T47D (cell line): ENCODE measurements at regions not wholly inside any gene's neighbourhood (a gene's known extent, or its start where the extent isn't known, plus 50 kb on each side); places are given as distances from the start of the nearest gene placed in this dataset.

ENCODE experiments used
- DNase-seq, 2 experiments: peaks; one replicate each; pipeline versions ENCODE4 v3.0.0 to v3.0.0-alpha.2; 2011 to 2012; ENCODE audit warnings: low read depth in 1 of 2, low spot score in 1 of 2
- JUND ChIP-seq: IDR thresholded peaks from 2 replicates; pipeline ENCODE4 v1.6.1; 2012; ENCODE audit warnings: low read depth
- in situ Hi-C: cut with HindIII; loops from 2 replicates; pipeline ENCODE4 v1.10.0; 2016; ENCODE audit warnings: low sequenced_read_pairs, low pct_unique_long_range_greater_than_20kb

GRCh38 chr1:81135524-81135923, 665.2 kb upstream of the ADGRL2 start:
- no peak for DNase-seq
- no peak for TF ChIP-seq JUND
- in situ Hi-C loops, result no loop called here

DNA sequence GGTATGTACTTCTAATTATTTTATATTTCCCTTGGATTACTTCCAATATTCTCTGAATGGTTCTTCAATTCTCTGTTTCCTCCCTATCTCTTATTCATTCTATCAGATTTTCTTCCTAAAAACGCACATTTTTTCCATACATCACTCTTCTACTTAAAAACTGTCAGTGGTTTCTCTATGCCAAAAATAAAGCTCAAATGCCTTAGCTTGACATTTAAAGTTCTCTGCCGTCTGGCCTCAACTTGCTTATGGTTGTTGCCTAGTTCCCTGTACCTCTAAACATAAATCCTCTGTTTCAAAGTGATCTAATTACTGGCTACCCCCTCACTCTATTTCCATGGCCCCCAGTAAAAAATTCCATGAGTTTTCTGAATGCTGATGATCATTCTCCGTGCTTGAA, 671.0 kb upstream of the ADGRL2 start:
- no peak for DNase-seq
- in situ Hi-C loops, result no loop called here
- TF ChIP-seq JUND, result no peak

DNA sequence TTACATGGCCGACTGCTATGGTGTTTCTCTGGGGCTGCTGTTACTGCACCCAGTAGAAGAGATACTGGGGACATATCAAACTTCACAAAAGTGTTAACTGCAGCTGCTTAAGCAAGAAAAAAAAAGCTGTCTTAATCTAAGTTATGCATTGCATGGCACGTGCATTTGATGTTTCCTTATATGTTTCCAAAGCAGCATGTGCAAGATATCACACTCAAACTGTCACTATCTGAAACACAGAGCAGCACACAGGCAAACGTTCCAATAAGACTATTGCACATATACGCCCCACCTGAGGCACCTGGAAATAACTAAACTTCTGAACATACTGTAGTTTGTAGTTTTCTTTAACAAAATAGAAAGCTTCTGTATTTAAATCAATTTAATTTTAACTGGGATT, 671.4 kb upstream of the ADGRL2 start:
- no peak for TF ChIP-seq JUND
- no peak for DNase-seq
- in situ Hi-C loops, result no loop called here

DNA sequence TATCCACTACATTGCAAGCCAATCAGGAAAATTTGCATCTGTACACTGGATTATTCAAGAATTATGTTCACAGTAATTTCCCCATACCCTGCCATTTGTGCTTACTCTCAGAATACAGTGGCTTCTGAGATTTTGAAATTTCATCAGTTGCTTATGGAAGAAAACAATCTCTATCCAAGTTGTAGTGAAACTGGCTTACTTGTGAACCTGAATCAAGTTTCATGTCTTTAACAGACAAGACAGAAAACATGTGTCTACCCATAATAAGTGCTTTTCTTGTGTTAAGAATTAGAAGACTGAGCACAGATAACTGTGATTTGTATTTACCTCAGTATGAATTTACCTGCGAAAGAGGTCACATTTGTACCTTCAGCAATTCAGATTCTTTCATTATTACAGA, 672.7 kb upstream of the ADGRL2 start:
- DNase-seq, result no peak
- in situ Hi-C loops, result no loop called here
- TF ChIP-seq JUND, result no peak

GRCh38 chr1:81126989-81127581, 673.6 kb upstream of the ADGRL2 start:
- in situ Hi-C loops, result no loop called here
- no peak for DNase-seq
- no peak for TF ChIP-seq JUND

DNA sequence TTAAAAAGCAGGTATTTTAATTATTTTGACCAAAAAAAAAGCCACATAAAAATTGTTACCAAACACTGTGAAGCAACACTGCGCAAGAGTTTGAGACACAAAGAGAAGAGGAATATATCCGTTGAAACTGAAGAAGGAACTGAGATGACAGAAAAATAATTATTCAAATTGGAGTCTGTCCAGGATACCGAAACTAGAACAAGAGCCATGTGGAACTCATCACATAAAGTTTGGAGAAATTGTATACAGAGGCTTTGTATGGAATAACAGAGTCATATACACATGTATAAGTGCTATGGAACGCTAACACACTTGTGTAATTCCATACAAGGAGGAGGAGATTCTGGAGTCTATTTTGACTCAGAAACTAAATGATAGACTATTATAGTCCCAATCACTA, 675.1 kb upstream of the ADGRL2 start:
- DNase-seq, result no peak
- no peak for TF ChIP-seq JUND
- in situ Hi-C loops, result no loop called here

DNA sequence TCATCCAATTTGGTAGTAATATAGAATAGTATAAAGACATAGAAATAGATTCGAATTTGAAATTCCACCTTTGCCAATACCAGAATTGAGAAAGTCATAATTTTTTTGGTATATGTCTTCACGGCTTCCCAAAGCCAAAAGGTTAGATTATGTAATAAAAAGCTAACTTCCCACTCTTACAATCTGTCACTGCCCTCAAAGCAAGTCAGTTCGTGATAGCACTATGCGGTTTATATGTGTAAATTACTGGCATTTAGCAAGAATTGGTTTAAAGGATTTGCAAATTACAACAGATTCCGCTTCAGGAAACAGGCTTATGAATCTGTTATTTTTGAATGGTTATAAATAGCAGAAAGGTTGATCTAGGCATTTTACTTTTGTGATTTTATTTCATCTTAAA, 679.4 kb upstream of the ADGRL2 start:
- in situ Hi-C loops, result no loop called here
- no peak for DNase-seq
- no peak for TF ChIP-seq JUND

GRCh38 chr1:81119319-81119718, 681.4 kb upstream of the ADGRL2 start:
- in situ Hi-C loops, result no loop called here
- no peak for TF ChIP-seq JUND
- DNase-seq, result no peak

DNA sequence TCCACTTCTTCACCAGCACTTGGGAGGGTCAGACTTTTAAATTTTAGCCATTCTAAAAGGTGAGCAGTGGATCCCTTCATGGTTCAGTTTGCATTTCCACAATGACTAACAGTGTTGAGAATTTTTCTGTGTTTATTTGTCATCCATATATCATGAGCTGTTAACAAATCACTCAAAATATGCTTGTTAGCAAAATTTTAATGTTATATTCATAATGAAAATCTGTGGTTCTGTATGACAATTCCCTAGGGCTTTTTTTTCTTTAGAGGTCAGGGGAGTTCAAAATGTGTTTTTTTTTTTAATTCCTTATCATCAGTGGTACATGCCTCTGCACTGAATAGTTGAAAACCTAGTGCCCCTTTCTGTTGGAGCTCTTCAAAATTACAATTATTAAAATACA, 682.2 kb upstream of the ADGRL2 start:
- DNase-seq, result no peak
- TF ChIP-seq JUND, result no peak
- in situ Hi-C loops, result no loop called here

DNA sequence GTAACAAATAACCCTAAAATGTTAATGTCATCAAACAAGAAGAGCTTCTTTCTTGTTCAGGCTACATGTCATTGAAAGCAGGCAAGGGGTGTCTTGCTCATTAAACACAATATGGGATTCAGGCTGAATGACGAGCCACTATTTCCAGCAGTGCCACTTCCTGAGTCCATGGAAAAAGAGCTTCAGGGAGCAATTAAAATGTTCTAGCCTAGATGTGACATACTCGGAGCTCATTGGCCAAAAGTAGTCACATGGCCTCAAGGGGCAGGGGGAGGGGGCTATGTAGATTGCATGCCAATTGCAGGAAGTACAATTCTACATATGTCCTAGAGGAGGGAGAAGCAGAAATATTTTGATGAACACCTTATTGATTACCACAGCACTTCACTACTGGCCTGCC, 685.3 kb upstream of the ADGRL2 start:
- TF ChIP-seq JUND, result no peak
- in situ Hi-C loops, result no loop called here
- no peak for DNase-seq

- in situ Hi-C loops, result no loop called here
- no peak for DNase-seq
- no peak for TF ChIP-seq JUND
Observed at GRCh38 chr1:81114191-81114590, 686.5 kb upstream of the ADGRL2 start.

DNA sequence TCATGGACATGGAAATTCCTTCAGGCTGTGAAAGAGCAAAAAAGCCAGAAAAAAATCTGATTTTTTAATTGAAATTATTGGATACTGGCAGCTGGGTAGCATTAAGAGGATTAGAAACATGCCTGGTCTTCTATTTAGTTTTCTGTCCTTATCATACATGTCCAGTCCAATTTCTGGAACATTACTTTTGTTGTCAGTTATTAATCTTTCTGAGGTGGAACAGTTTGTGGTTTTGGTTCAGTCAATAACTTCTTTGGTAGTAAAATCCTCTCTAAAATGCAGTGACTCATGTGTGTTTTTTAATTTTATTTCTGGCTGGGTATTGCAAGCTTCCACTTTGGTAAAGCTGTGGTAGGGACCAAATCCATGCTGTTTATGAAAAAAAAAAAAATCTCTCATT, 687.0 kb upstream of the ADGRL2 start:
- no peak for DNase-seq

GRCh38 chr1:81111818-81112217, 688.9 kb upstream of the ADGRL2 start:
- TF ChIP-seq JUND, result no peak
- no peak for DNase-seq

More for the DNA sequence above, 687.0 kb upstream of the ADGRL2 start:
- in situ Hi-C loops, result no loop called here
- no peak for TF ChIP-seq JUND

DNA sequence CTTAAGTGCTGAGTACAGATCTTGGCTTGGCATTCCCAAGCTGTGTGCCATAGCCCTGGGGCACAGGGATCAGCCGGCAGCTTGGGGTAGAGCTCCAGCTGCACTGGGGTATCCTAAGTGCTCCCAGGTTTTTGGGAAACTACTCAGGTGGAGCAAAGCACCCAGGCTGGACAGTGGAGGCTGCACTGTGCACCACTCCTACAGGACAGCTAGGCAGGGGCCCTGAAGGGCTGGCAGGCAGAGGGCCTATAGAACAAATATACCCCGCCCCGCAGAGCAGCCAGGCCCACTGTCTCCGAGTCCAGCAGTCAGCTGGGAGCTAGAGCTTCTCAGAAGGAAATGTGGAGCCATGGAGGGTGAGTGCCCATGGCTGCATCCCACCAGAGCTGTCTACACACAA, 691.7 kb upstream of the ADGRL2 start:
- DNase-seq, result no peak
- in situ Hi-C loops, result no loop called here

More at GRCh38 chr1:81111818-81112217, 688.9 kb upstream of the ADGRL2 start:
- in situ Hi-C loops, result no loop called here

More for the DNA sequence above, 691.7 kb upstream of the ADGRL2 start:
- no peak for TF ChIP-seq JUND
